Mesodermal cell (in vitro differentiated cells): ENCODE measurements at regions not wholly inside any gene's neighbourhood (a gene's known extent, or its start where the extent isn't known, plus 50 kb on each side); places are given as distances from the start of the nearest gene placed in this dataset.

Source experiments
- H3K27ac ChIP-seq: 2 replicates; pipeline ENCODE4 v1.7.0; 2013; ENCODE audit warnings: mild to moderate bottlenecking, low read depth, low read length, moderate library complexity; ENCODE audit not compliant: severe bottlenecking
- H3K36me3 ChIP-seq: 2 replicates; pipeline ENCODE4 v1.7.1; 2013; ENCODE audit warnings: mild to moderate bottlenecking, low read length, moderate library complexity; ENCODE audit not compliant: control insufficient read depth, insufficient read depth
- H3K4me1 ChIP-seq: one replicate; pipeline ENCODE4 v1.7.1; 2013; ENCODE audit warnings: mild to moderate bottlenecking, low read length; ENCODE audit not compliant: insufficient read depth, control insufficient read depth, poor library complexity, severe bottlenecking
- H3K4me3 ChIP-seq: 2 replicates; pipeline ENCODE4 v1.7.0; 2013; ENCODE audit warnings: low read length, control low read depth, mild to moderate bottlenecking; ENCODE audit not compliant: insufficient read depth, poor library complexity, severe bottlenecking; ENCODE audit errors: extremely low read depth
- H3K9me3 ChIP-seq: 2 replicates; pipeline ENCODE4 v1.7.1; 2013; ENCODE audit warnings: mild to moderate bottlenecking, low read length, moderate library complexity; ENCODE audit not compliant: control insufficient read depth
- WGBS, 2 experiments: methylation state at CpG; one replicate each; pipeline ENCODE4 v1.1.5; 2013; ENCODE audit warnings: missing lambda C conversion rate in 2 of 2; ENCODE audit not compliant: insufficient coverage in 2 of 2; 5-methylcytosine and 5-hydroxymethylcytosine counted together

DNA sequence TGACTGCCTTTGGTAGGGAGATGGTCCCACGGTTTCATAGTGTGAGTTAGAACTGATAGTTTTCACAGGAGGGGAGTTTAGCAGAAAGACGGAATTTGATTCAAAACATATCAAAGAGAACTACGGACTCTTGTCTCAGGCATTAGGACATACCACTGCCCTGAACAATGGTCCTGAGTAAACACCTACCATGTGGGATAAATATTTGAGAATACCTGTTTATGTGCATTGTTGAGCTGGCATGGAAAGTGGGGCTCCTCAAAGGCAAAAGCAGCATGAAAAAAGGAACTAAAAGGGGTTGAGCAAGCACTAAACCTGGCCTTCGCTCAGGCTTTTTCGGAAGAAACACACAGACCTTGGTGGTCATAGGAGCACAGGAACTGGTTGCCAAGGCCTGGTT, 144.4 kb downstream of the ZNF621 start:
- H3K4me1 ChIP-seq = no peaks in the 10 kb centered on the region
- no peaks in the 10 kb centered on the region for H3K9me3 ChIP-seq
- H3K4me3 ChIP-seq = no peak overlapping the region
- H3K27ac ChIP-seq = no peak overlapping the region
- H3K36me3 ChIP-seq = no peaks in the 10 kb centered on the region
- 81 to 84% methylated on average over 3 to 5 of the region's 5 CpGs for WGBS, 2 experiments

DNA sequence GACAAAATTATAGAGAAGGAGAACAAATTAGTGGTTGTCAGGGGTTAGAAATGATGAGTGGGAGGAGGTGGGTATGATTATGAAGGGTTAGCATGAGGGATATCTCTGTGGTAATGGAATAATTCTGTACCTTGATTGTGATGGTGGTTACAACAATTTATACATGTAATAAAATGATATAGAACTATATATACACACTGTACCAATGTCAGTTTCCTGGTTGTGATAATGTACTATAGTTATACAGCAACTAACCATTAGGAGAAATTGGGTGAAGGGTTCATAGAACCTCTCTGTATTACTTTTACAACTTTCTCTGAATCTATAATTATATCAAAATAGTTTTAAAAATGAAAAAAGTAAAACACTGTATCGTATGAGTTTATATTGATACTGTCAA, 148.1 kb downstream of the ZNF621 start:
- no peak overlapping the region for H3K27ac ChIP-seq
- WGBS, 2 experiments = no CpG with 5 or more reads among the region's 1 CpG
- H3K9me3 ChIP-seq = no peaks in the 10 kb centered on the region
- no peak overlapping the region for H3K4me3 ChIP-seq
- H3K4me1 ChIP-seq = no peaks in the 10 kb centered on the region
- H3K36me3 ChIP-seq = no peaks in the 10 kb centered on the region

DNA sequence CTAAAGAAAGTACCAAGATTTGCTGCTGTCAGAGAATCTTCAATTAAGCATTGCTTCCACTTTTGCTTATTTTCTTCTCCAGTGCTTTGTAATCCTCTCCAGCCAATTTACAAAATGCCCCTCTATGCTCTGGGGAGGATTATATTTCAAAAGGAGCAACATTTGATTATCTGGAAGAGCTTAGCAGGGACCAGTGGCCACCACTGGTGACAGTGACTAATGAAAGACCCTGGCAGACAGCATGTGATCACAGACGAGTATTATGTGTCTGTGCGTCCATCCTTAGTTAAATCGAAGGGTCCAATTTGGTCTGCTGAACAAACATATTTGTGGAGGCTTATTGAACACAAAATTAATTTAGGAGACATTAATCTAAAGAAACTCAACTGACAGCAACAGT, 152.6 kb downstream of the ZNF621 start:
- Histone ChIP-seq H3K27ac (no peak overlapping the region), H3K36me3 (no peaks in the 10 kb centered on the region)

GRCh38 chr3:40677749-40678148, 153.0 kb downstream of the ZNF621 start:
- H3K9me3 ChIP-seq = no peaks in the 10 kb centered on the region
- no peaks in the 10 kb centered on the region for H3K36me3 ChIP-seq
- no peak overlapping the region for H3K27ac ChIP-seq
- 67% methylated on average over 1 of the region's 3 CpGs; no CpG with 5 or more reads in 1 of the 2 experiments for WGBS, 2 experiments
- H3K4me1 ChIP-seq = peaks cover 4% of the 10 kb centered on the region
- H3K4me3 ChIP-seq = no peak overlapping the region

More for the DNA sequence above, 152.6 kb downstream of the ZNF621 start:
- no peak overlapping the region for H3K4me3 ChIP-seq
- no peaks in the 10 kb centered on the region for H3K9me3 ChIP-seq
- 82% methylated on average over 3 of the region's 3 CpGs; no CpG with 5 or more reads in 1 of the 2 experiments for WGBS, 2 experiments
- H3K4me1 ChIP-seq = peaks cover 4% of the 10 kb centered on the region

DNA sequence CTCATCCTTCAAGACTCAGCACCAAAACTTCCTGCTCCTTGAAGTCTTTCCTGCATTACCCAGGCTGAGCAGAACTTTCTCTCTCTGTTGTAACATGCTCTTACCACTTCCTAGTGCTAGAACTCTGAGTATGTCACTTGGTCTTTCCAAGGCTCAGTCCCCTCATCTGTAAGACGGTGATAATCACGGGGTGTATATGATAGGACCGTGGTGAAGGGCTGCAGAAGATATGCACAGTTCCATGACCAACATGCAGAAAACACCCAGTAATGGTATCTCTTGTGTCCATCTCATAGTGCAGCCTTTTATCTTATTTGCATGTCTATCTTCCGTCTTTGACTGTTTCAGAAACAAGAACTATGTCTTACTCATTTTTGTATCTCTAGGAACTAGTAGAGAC, 154.5 kb downstream of the ZNF621 start:
- 80 to 100% methylated on average over 2 of the region's 4 CpGs for WGBS, 2 experiments

DNA sequence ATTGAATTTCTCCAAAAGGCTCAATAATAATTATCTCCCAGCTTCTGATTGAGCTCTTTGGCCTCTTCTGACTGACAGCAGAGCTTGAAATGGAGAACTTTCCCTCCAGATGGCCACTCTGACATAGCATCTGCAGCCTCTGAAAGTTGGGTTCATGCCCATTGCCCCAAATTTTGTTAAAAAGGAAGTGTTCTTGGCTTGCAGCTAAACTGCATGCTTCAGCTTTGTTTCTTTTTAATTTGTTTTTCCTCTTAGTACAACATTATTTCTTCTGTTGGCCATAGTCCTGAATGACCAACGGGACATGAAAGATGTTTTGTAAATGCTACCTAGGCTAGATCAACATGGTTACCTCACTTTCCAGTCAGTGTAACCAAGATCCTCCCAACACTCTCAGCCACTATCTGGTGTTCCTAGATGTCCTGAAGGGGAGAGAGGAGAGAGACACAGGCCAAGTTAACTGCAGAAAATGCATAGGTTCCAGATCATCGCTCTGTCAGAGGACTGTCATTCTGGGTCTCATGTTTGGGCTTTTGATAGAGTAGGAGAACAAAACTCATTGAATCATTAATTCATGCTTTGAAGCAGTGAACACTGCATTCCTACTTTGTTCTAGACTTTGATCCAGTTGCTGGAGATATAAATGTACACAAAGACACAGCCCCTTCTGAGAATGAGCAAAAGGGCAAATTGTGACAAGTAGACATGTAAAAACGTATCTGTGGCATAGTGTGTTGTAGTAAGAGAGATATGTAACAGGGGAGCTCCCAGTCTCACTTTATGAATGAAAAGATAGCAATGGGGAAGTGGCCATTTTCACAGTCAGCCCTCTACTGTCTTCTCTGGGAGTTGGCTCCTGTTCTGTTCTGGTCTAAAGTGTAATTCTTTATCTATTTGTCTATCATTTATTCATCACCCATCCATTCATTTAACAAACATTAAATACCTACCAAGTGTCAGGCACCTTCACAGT, 156.2 kb downstream of the ZNF621 start:
- peaks cover 4% of the 10 kb centered on the region for H3K4me1 ChIP-seq
- 69 to 78% methylated on average over 2 to 3 of the region's 3 CpGs for WGBS, 2 experiments
- no peaks in the 10 kb centered on the region for H3K9me3 ChIP-seq
- no peak overlapping the region for H3K4me3 ChIP-seq
- H3K27ac ChIP-seq = no peak overlapping the region
- no peaks in the 10 kb centered on the region for H3K36me3 ChIP-seq

More for the DNA sequence above, 154.5 kb downstream of the ZNF621 start:
- H3K9me3 ChIP-seq = no peaks in the 10 kb centered on the region
- H3K36me3 ChIP-seq = no peaks in the 10 kb centered on the region
- H3K27ac ChIP-seq = no peak overlapping the region
- H3K4me3 ChIP-seq = no peak overlapping the region
- H3K4me1 ChIP-seq = peaks cover 4% of the 10 kb centered on the region

- H3K4me3 ChIP-seq = no peak overlapping the region
Observed at GRCh38 chr3:40681658-40682055, 156.9 kb downstream of the ZNF621 start.

GRCh38 chr3:40689837-40690236, 165.1 kb downstream of the ZNF621 start:
- no peaks in the 10 kb centered on the region for H3K9me3 ChIP-seq
- no peaks in the 10 kb centered on the region for H3K36me3 ChIP-seq
- H3K27ac ChIP-seq = no peak overlapping the region
- H3K4me1 ChIP-seq = peaks cover 3% of the 10 kb centered on the region
- H3K4me3 ChIP-seq = no peak overlapping the region
- no CpG with 5 or more reads among the region's 1 CpG for WGBS, 2 experiments

More at GRCh38 chr3:40681658-40682055, 156.9 kb downstream of the ZNF621 start:
- Histone ChIP-seq H3K4me1 (peaks cover 4% of the 10 kb centered on the region), H3K27ac (no peak overlapping the region), H3K9me3 (no peaks in the 10 kb centered on the region), H3K36me3 (no peaks in the 10 kb centered on the region)
- 100% methylated on average over 1 of the region's 1 CpG; no CpG with 5 or more reads in 1 of the 2 experiments for whole genome bisulfite sequencing, 2 experiments

DNA sequence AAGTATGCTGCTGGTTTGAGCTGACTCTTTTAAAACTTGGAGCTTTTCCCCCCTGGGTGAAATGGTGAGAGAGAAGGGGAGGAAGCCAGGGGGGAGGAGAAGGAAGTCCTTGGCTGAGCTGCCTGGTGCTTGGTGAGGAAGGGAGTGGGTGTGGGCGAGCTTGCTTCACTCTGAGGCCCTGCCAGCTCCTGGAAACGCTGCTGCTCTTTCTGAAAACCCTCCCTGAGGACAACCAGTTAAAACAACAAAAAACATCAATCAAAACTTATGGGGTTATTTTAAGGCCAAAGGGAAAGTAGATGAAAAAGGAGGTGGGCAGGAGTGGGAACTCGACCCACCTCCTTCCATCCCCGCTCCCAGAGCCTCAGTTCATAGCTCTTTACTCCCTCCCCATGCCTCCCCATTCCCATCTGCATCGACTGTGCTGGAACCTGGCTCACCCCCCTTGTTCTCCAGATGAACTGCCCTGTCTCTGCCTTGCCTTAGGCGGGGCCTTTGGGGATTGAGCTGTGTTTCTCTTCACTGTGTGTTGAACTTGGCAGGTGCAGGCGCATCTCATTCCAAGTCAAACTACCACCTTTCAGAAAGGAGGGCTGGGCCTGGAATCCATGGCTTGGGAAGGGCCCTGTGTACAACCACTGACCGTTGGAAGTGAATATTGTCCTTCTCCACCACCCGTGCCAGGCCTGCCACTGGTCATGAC, 166.1 kb downstream of the ZNF621 start:
- no peaks in the 10 kb centered on the region for H3K9me3 ChIP-seq
- H3K4me3 ChIP-seq = no peak overlapping the region
- 90 to 100% methylated on average over 1 to 2 of the region's 9 CpGs for WGBS, 2 experiments
- H3K27ac ChIP-seq = peak overlapping the region; percentile 24
- no peaks in the 10 kb centered on the region for H3K36me3 ChIP-seq
- H3K4me1 ChIP-seq = peaks cover 3% of the 10 kb centered on the region

DNA sequence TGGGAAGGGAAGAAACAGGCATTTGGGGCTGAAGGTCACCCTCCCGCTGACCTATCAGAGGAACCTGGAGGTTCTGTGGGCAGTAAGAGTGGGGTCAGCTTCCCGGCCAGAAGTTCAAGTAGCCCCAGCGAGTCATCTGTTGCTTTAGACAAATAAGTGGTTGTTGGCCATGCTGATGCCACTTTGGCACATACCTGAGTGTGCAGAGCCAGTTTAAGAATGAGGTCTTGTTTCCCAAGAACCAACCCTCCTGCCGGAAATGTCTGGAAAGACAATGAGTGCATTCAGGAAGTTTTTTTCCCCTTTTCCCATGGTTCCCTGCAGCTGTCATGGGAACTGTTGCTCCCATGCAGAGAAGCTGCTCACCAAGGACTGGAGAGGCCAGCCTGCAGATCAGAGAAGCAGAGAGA, 166.7 kb downstream of the ZNF621 start:
- Histone ChIP-seq H3K27ac (peak overlapping the region; percentile 24), H3K9me3 (no peaks in the 10 kb centered on the region), H3K4me3 (no peak overlapping the region), H3K36me3 (no peaks in the 10 kb centered on the region), H3K4me1 (peaks cover 3% of the 10 kb centered on the region)
- 85 to 96% methylated on average over 2 to 3 of the region's 4 CpGs for WGBS, 2 experiments
